Suprapubic skin (tissue), 4 donors: ENCODE measurements at regions not wholly inside any gene's neighbourhood (a gene's known extent, or its start where the extent isn't known, plus 50 kb on each side); places are given as distances from the start of the nearest gene placed in this dataset.

Experiments
- DNase-seq, 2 donors: peaks; one replicate each; pipeline ENCODE4 v3.0.0-alpha.2; 2019; ENCODE audit warnings: low spot score in 2 of 2
- H3K27ac ChIP-seq: fragments of 200-600 bp; sonication (generic); one replicate; pipeline ENCODE4 v1.5.1; 2019
- H3K27me3 ChIP-seq: fragments of 200-600 bp; sonication (generic); one replicate; pipeline ENCODE4 v1.5.1; 2019
- H3K36me3 ChIP-seq: fragments of 200-600 bp; sonication (generic); one replicate; pipeline ENCODE4 v1.5.1; 2019
- H3K4me1 ChIP-seq: fragments of 200-600 bp; sonication (generic); one replicate; pipeline ENCODE4 v1.5.1; 2019
- H3K4me3 ChIP-seq: fragments of 200-600 bp; sonication (generic); one replicate; pipeline ENCODE4 v1.5.1; 2019; ENCODE audit warnings: mild to moderate bottlenecking
- H3K9me3 ChIP-seq: fragments of 200-600 bp; sonication (generic); one replicate; pipeline ENCODE4 v1.5.1; 2019
- EP300 ChIP-seq: sonication (generic); formaldehyde crosslinking; IDR thresholded peaks from one replicate; pipeline ENCODE4 v1.6.1; 2017; ENCODE audit warnings: antibody characterized with exemption
- POLR2A ChIP-seq, 2 donors: fragments of 450-650 bp; IDR thresholded peaks; one replicate each; pipeline ENCODE4 v1.6.1; 2017; ENCODE audit warnings: antibody characterized with exemption in 2 of 2, mild to moderate bottlenecking in 2 of 2, moderate library complexity in 2 of 2
- POLR2AphosphoS5 ChIP-seq, 3 donors: sonication (generic); formaldehyde crosslinking; IDR thresholded peaks; one replicate each; pipeline ENCODE4 v1.6.1; 2017; ENCODE audit warnings: antibody characterized with exemption in 3 of 3
- WGBS: methylation state at CpG from one replicate; pipeline ENCODE4 v1.1.5; 2018; 5-methylcytosine and 5-hydroxymethylcytosine counted together
- TF ChIP-seq, protein P1 (sequence below), 2 donors: fragments of 200-600 bp in 1 of 2; fragments of 450-650 bp in 1 of 2; sonication (generic) in 1 of 2; IDR thresholded peaks; one replicate each; pipeline ENCODE4 v1.5.1; 2016 to 2019; ENCODE audit warnings: antibody characterized with exemption in 2 of 2, mild to moderate bottlenecking in 1 of 2, moderate library complexity in 1 of 2

DNA sequence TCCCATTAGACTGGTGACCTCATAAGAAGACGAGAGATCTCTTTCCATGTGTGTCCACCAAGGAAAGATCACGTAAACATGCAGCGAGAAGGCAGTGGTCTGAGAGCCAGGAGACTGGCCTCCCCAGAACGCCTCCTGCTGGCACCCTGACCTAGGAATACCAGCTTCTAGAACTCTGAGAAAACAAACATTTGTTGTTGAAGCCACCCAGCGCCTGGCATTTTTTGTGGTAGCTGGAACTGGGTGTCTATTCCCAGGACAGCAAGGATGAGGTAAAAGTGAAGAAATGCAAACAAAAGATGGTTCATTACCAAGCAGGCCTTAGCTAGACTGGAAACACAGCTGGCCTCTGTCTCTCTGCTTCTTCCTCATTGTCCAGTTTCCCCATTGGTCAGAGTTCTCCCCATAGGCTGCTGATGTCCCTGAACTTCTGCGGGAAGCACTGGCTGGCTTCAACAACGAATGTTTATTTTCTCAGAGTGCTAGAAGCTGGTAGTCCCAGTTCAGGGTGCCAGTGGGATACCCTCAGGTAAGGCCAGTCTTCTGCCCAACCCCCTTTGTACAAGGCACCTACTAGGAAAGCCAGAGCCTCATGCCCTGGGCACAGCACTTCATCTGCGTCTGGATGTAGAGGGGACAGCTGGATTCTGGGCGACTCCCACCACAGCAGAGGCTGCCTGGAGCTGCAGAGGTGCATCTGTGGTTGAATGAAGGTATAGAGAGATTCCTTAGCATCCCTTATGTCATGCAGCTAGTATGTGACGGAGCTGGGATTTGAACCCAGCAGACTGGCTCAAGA, 304.9 kb downstream of the TCERG1L start:
- TF ChIP-seq EP300 (no peak), POLR2A (IDR thresholded peaks at IDR 0.05) (no peak), POLR2AphosphoS5 (IDR thresholded peaks at IDR 0.05) (no peak)
- TF ChIP-seq, protein P1, sequence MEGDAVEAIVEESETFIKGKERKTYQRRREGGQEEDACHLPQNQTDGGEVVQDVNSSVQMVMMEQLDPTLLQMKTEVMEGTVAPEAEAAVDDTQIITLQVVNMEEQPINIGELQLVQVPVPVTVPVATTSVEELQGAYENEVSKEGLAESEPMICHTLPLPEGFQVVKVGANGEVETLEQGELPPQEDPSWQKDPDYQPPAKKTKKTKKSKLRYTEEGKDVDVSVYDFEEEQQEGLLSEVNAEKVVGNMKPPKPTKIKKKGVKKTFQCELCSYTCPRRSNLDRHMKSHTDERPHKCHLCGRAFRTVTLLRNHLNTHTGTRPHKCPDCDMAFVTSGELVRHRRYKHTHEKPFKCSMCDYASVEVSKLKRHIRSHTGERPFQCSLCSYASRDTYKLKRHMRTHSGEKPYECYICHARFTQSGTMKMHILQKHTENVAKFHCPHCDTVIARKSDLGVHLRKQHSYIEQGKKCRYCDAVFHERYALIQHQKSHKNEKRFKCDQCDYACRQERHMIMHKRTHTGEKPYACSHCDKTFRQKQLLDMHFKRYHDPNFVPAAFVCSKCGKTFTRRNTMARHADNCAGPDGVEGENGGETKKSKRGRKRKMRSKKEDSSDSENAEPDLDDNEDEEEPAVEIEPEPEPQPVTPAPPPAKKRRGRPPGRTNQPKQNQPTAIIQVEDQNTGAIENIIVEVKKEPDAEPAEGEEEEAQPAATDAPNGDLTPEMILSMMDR (IDR thresholded peaks at IDR 0.05), result no peak
- 87% methylated on average over 7 of the region's 10 CpGs for WGBS
- peak in 1 of 2 donors; percentile 62 for DNase-seq
- Histone ChIP-seq H3K9me3 (no peaks in the 10 kb centered on the region), H3K27ac (no peak overlapping the region), H3K27me3 (peaks cover 3% of the 10 kb centered on the region), H3K36me3 (no peaks in the 10 kb centered on the region), H3K4me1 (no peaks in the 10 kb centered on the region), H3K4me3 (no peak overlapping the region)

- H3K36me3 ChIP-seq, result no peaks in the 10 kb centered on the region
- H3K4me3 ChIP-seq, result no peak overlapping the region
- no peaks in the 10 kb centered on the region for H3K4me1 ChIP-seq
- TF ChIP-seq EP300 (no peak), POLR2AphosphoS5 (IDR thresholded peaks at IDR 0.05) (no peak), POLR2A (IDR thresholded peaks at IDR 0.05) (no peak)
- TF ChIP-seq, protein P1 (IDR thresholded peaks at IDR 0.05), result no peak
- H3K9me3 ChIP-seq, result no peaks in the 10 kb centered on the region
- H3K27ac ChIP-seq, result no peak overlapping the region
- WGBS, result 90% methylated on average over 4 of the region's 5 CpGs
- no peak for DNase-seq
- peaks cover 7% of the 10 kb centered on the region for H3K27me3 ChIP-seq
Measured at GRCh38 chr10:131009791-131010190, 301.7 kb downstream of the TCERG1L start.

DNA sequence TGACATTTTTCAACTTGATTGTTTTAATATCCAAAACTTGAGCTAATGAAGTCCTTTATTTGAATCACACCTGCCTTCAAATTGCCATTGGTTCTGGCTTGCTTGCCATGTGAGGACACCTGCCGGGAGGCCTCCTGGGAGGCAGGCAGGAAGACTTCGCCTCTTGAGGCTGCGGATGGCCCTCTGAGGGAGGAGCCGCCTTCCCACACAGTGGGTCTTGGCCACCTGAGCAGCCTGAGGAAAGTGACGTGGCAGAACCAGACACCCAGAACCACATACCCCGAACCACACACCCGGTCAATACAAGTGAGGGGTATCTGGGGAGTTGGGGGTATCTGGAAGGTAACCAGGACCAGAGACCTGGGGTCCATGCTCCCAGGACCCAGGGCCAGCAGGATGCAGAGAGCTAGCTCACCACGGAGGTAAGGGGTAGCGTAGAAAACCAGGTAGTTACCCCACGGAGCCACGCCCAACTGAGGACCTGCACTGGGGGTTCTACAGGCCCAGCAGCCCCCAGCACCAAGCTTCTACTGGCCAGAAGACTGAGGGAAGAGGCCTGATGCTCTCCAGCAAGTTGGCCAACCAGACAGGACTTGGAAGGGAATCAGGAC, 300.5 kb downstream of the TCERG1L start:
- TF ChIP-seq EP300, result no peak
- H3K4me1 ChIP-seq, result no peaks in the 10 kb centered on the region
- no peaks in the 10 kb centered on the region for H3K36me3 ChIP-seq
- H3K9me3 ChIP-seq, result no peaks in the 10 kb centered on the region
- H3K27ac ChIP-seq, result no peak overlapping the region
- WGBS, result 92% methylated on average over 11 of the region's 11 CpGs
- H3K4me3 ChIP-seq, result no peak overlapping the region
- peaks cover 7% of the 10 kb centered on the region for H3K27me3 ChIP-seq
- DNase-seq, result peak in 1 of 2 donors; percentile 26

GRCh38 chr10:131011936-131012640, 299.4 kb downstream of the TCERG1L start:
- TF ChIP-seq POLR2AphosphoS5 (IDR thresholded peaks at IDR 0.05) (no peak), EP300 (no peak), POLR2A (IDR thresholded peaks at IDR 0.05) (no peak)
- TF ChIP-seq, protein P1 (IDR thresholded peaks at IDR 0.05), result no peak
- WGBS, result 67% methylated on average over 4 of the region's 10 CpGs
- DNase-seq, result peak in 1 of 2 donors; percentile 65
- peaks cover 7% of the 10 kb centered on the region for H3K27me3 ChIP-seq
- H3K4me1 ChIP-seq, result no peaks in the 10 kb centered on the region
- H3K4me3 ChIP-seq, result no peak overlapping the region
- no peak overlapping the region for H3K27ac ChIP-seq
- no peaks in the 10 kb centered on the region for H3K36me3 ChIP-seq
- H3K9me3 ChIP-seq, result no peaks in the 10 kb centered on the region

GRCh38 chr10:131012641-131012985, 298.9 kb downstream of the TCERG1L start:
- Histone ChIP-seq H3K27ac (no peak overlapping the region), H3K4me1 (no peaks in the 10 kb centered on the region), H3K4me3 (no peak overlapping the region), H3K9me3 (no peaks in the 10 kb centered on the region), H3K36me3 (no peaks in the 10 kb centered on the region), H3K27me3 (peaks cover 7% of the 10 kb centered on the region)
- TF ChIP-seq EP300, result no peak
- peak in 1 of 2 donors; percentile 70 for DNase-seq
- 87% methylated on average over 5 of the region's 5 CpGs for WGBS

DNA sequence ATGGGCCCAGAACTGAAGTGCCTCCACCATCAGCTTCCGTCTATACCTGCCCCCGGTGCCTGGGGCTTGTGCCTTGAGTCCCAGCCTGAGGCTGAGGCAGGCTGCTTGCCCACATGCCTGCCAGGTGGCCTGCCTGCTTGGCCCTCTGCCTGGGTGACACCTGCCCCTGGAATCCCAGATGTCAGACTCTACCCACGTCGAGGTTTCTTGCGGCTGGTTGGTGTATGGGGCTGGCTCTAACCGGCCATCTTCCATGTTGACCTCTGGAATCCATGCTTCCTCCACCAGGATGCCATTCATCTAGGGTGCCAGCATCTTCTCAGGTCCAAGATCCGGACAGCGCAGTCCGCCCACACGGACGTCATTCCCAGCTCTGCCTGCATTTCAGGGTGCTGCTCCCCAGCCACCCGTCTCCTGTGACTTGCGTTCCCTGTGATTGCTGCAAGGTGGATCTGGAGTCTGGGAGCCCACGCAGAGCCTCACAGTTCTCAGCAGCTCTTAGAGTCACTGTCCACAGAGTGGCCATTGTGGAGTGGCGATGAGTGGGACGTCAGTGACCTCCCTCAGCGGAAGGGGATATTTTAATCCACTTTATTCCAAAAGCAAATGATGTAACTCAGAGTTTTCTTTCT, 298.1 kb downstream of the TCERG1L start:
- 84% methylated on average over 11 of the region's 17 CpGs for WGBS
- Histone ChIP-seq H3K9me3 (no peaks in the 10 kb centered on the region), H3K36me3 (no peaks in the 10 kb centered on the region), H3K27ac (no peak overlapping the region), H3K4me3 (no peak overlapping the region), H3K27me3 (peaks cover 7% of the 10 kb centered on the region), H3K4me1 (no peaks in the 10 kb centered on the region)
- TF ChIP-seq POLR2AphosphoS5 (IDR thresholded peaks at IDR 0.05) (no peak), POLR2A (IDR thresholded peaks at IDR 0.05) (no peak), EP300 (no peak)
- TF ChIP-seq, protein P1 (IDR thresholded peaks at IDR 0.05), result no peak
- DNase-seq, result peak in 1 of 2 donors; percentile 66
